NB4 (cell line): ENCODE measurements at regions not wholly inside any gene's neighbourhood (a gene's known extent, or its start where the extent isn't known, plus 50 kb on each side); places are given as distances from the start of the nearest gene placed in this dataset.

Experiments used
- DNase-seq: peaks from one replicate; pipeline ENCODE4 v3.0.0; 2010; ENCODE audit warnings: low read depth
- H3K4me3 ChIP-seq: one replicate; pipeline ENCODE4 v1.5.1; 2011; ENCODE audit warnings: mild to moderate bottlenecking, low read depth, low read length, moderate library complexity
- CTCF ChIP-seq: IDR thresholded peaks from one replicate; pipeline ENCODE4 v1.5.1; 2012; ENCODE audit warnings: low read depth, low read length
- MAX ChIP-seq: IDR thresholded peaks from 2 replicates; pipeline ENCODE4 v1.6.1; 2011; ENCODE audit warnings: low read depth, low read length
- MYC ChIP-seq: IDR thresholded peaks from 2 replicates; pipeline ENCODE4 v1.6.1; 2011; ENCODE audit warnings: low read depth, low read length
- POLR2A ChIP-seq: IDR thresholded peaks from 2 replicates; pipeline ENCODE4 v1.6.1; 2011; ENCODE audit warnings: mild to moderate bottlenecking; ENCODE audit not compliant: insufficient read length; ENCODE audit errors: extremely low read depth

- DNase-seq = no peak
- H3K4me3 ChIP-seq = no peak overlapping the region
- TF ChIP-seq POLR2A (no peak), CTCF (no peak), MAX (no peak), MYC (no peak)
Measured at GRCh38 chr16:51557670-51558069, 406.6 kb upstream of the SALL1 start.

- no peak overlapping the region for H3K4me3 ChIP-seq
- no peak for TF ChIP-seq POLR2A
- no peak for TF ChIP-seq MAX
- no peak for TF ChIP-seq MYC
- no peak for TF ChIP-seq CTCF
- peak; percentile 2 for DNase-seq
Measured at GRCh38 chr16:51556694-51557340, 405.7 kb upstream of the SALL1 start.

DNA sequence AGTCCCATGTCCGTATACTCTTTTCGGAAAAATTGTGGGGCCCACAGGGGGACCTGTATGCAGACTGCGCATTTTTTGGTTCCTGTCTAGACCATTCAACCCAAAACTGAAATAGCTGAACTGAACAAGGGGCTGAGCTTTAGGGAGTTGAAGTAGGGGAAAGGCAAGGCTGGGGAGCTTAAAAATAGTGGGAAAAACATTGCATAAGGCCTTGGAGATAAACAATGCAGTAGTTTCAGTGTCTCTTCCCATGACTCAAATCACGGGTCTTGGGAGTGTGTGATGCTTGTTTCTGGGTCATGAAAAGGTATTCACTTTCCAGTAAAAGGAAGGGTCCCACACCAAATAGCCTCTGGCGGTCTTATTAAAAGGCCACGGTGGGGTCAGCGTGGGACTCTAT is 402.8 kb upstream of the SALL1 start:
- no peak overlapping the region for H3K4me3 ChIP-seq
- DNase-seq = no peak
- TF ChIP-seq POLR2A = no peak
- TF ChIP-seq MAX = no peak
- TF ChIP-seq CTCF = no peak
- TF ChIP-seq MYC = no peak

DNA sequence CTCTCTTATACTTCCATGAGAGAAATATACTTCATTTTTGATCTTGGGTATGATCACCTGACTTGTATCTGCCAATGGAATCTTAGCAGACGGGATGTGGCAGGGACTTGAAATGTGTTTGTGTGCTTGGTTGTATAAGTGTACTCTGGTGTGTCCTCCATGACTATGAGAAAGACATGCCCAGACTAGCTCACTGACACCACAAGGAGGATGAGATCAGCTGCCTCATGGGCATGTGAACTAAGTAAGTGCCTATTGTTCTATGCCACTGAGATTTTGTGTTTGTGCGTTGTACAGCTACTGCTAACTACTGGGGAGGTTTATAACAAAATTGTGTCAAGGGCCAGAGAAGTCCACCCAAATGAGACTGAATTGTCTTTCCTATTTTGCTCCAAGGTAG is 402.2 kb upstream of the SALL1 start:
- no peak overlapping the region for H3K4me3 ChIP-seq
- DNase-seq = no peak
- TF ChIP-seq MAX = no peak
- no peak for TF ChIP-seq CTCF
- no peak for TF ChIP-seq MYC
- no peak for TF ChIP-seq POLR2A

DNA sequence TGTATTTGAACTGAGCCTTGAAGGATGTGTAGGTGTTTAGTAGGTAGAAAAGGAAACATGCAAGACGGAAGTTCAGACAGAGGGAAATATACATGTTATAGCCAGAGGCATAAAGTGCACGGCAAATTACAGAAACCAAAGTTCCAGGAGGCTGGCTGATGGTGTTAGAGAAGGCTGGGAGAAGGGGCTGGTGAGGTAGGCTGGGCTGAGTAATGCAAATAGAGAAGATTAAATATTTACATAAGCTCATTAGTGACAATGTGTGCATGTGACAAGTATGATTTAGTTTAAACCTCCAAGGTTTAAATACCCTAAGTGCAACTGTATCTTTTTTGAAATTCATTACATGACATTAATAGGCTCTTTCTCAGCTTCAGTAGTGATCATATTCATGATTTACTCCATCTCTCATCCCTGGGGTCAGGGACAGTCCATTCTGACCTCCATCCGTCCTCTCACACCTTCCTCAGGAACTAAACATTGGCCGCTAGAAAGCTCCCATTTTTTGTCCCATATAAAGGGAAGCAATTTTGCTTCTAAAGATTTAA is 399.8 kb upstream of the SALL1 start:
- no peak for DNase-seq
- no peak for TF ChIP-seq POLR2A
- TF ChIP-seq MYC = no peak
- no peak for TF ChIP-seq MAX
- no peak for TF ChIP-seq CTCF
- H3K4me3 ChIP-seq = no peak overlapping the region

- H3K4me3 ChIP-seq = no peak overlapping the region
- TF ChIP-seq MYC (no peak), CTCF (no peak), MAX (no peak), POLR2A (no peak)
- no peak for DNase-seq
Measured at GRCh38 chr16:51549836-51550235, 398.8 kb upstream of the SALL1 start.
